ENCODE measurements at regions not wholly inside any gene's neighbourhood (a gene's known extent, or its start where the extent isn't known, plus 50 kb on each side); places are given as distances from the start of the nearest gene placed in this dataset.

DNA sequence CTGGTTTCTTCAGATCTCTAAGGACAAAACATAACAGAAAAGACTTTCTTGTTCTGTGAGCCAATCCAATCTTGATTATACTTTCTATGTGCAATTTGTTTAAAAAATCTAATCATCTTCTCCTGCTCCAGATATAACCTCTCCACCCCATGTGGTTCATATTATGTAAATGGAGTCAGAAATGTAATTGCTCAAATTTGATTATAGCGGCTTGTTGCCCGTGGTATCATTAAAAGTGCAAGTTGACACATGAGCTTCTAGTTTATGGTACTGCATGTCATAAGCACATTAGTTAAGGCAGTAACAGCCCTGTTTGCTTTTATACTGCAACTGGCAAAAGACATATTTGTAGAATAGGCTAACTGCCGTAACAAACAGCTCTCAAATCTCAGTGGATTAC, 715.1 kb upstream of the CDH7 start:
- no peak for TF ChIP-seq CTCF (IDR thresholded peaks at IDR 0.05; ENCODE audit: low read depth, low read length, poor library complexity, severe bottlenecking)
- TF ChIP-seq EZH2phosphoT487 (IDR thresholded peaks at IDR 0.05; ENCODE audit: borderline replicate concordance, low read length) = no peak
